ENCODE measurements at regions not wholly inside any gene's neighbourhood (a gene's known extent, or its start where the extent isn't known, plus 50 kb on each side); places are given as distances from the start of the nearest gene placed in this dataset.
"Not testable (repeated sequence)": the region's sequence is repeated elsewhere in the genome, so short reads cannot be mapped to it uniquely, and the experiment has no call there.

- no peak for DNase-seq
These were observed 96.0 kb upstream of the VGLL4 start for GRCh38 chr3:11739706-11740105.

GRCh38 chr3:11739123-11739522 is 95.4 kb upstream of the VGLL4 start:
- DNase-seq: no peak

DNA sequence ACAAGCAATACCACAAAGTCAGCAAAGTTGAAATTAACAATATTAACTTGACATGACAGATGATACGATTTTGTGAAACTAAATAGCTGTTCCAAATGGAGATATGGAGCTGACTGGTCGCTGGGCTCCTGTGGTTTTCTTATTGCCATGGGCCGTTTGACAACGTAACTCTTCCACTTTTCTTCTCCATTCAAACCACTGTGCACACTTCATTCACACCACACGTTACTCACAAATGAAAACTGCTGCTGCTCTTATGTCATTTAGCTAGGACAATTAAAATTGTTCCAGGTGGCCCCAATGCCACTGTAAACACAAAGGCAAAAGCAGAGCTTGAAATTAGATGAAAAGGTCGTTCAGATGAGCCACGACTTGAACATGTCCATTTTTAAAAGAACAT is 94.0 kb upstream of the VGLL4 start:
- no peak for DNase-seq

DNA sequence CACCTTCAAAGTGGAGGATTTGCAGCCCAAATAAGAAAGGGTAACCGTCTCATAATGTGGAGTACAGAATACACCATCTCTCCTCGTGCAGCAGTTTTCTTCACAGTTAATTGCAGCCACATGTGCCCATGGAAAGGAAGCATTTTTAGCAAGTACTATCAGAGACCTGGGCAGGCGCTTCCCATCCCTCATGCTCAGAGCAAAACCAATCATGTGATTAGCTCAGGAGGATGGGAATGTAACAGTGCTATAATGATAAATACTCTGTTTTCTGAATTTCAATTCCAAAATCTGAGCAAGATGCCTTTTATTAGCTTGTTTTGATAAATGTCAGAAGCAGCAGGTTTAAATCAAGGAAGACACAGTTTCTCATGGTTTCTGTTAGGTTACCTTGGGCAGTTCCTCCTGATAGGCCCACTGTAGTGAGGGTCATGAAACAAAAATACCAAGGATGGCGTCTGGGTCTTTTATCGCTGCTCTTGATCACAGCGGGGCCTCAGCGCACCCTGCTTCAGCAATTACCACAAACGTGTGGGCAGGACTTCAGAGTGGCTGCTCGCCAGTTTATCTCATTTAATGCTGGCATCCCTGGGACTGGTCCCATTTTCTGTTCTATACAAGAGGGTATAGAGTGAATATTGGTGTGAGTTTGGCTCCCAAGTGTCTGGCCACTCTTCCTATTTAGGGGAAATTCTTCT is 92.6 kb upstream of the VGLL4 start:
- DNase-seq: no peak

- no peak for DNase-seq
These were observed 91.9 kb upstream of the VGLL4 start for GRCh38 chr3:11735638-11736037.

DNA sequence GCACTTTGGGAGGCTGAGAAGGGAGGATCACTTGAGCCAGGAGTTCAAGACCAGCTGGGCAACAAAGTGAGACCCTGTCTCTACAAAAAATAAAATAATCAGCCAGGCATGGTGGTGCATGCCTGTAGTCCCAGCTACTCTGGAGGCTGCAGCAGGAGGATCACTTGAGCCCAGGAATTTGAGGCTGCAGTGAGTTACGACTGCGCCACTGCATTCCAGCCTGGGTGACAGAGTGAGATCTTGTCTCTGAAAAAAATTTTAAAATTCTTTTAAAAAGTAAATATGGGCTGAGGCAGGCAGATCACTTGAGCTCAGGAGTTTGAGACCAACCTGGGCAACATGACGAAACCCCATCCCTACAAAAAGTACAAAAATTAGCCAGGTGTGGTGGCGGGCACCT is 91.4 kb upstream of the VGLL4 start:
- not testable (repeated sequence) for DNase-seq

- DNase-seq: no peak
These were observed 90.2 kb upstream of the VGLL4 start for GRCh38 chr3:11733914-11734313.

DNA sequence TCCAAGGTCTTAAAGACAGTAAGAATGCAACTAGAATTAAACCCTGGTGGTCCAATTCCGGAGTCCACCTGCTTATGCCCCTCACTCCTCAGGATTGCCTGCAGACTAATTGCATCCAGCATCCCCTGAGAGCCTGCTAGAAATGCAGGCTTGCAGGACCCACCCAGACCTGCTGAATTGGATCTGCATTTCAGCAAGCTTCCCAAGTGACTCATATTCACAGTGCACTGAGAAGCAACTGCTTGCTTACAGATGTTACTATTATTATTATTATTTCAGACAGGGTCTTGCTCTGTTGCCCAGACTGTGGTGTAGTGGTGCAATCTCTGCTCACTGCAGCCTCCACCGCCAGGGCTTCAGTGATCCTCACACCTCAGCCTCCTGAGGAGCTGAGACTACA is 83.5 kb upstream of the VGLL4 start:
- no peak for DNase-seq

GRCh38 chr3:11726146-11726545 is 82.4 kb upstream of the VGLL4 start:
- no peak for DNase-seq

GRCh38 chr3:11725340-11725641 is 81.6 kb upstream of the VGLL4 start:
- DNase-seq: not testable (repeated sequence)

- DNase-seq: no peak
These were observed 81.1 kb upstream of the VGLL4 start for GRCh38 chr3:11724615-11725339.

GRCh38 chr3:11721479-11721878 is 77.8 kb upstream of the VGLL4 start:
- no peak for DNase-seq

GRCh38 chr3:11720917-11721411 is 77.2 kb upstream of the VGLL4 start:
- DNase-seq: no peak

DNA sequence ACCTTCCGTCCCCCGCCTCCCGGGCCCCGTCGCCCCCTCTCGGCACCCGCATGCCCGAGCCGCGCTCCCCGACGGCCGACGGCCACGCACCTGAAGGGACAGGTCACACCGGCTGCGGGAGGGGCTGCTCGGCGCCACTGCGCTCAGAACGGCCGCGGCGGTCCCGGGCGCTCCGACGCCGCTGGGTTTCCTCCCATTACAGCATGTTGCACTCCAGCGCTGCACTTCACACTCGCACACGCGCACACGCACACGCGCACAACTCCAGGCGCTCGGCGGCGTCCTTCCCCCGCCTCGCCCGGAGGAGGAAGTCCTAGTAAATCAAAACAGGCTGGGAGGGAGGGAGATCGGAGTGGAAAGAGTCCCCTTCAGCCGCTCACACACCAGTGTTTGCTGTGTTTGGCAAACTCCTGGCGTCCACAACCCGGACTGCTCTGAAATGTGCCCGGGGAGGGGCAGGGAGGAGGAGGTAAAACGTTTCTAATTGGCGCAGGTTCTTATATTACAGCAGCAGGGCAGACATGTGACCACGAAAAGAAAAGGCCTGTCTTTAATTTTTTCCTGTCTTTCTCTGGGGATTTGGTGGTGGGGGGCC is 76.7 kb upstream of the VGLL4 start:
- peak; percentile 52 for DNase-seq

GRCh38 chr3:11719406-11720303 is 75.9 kb upstream of the VGLL4 start:
- peak; percentile 67 for DNase-seq

DNA sequence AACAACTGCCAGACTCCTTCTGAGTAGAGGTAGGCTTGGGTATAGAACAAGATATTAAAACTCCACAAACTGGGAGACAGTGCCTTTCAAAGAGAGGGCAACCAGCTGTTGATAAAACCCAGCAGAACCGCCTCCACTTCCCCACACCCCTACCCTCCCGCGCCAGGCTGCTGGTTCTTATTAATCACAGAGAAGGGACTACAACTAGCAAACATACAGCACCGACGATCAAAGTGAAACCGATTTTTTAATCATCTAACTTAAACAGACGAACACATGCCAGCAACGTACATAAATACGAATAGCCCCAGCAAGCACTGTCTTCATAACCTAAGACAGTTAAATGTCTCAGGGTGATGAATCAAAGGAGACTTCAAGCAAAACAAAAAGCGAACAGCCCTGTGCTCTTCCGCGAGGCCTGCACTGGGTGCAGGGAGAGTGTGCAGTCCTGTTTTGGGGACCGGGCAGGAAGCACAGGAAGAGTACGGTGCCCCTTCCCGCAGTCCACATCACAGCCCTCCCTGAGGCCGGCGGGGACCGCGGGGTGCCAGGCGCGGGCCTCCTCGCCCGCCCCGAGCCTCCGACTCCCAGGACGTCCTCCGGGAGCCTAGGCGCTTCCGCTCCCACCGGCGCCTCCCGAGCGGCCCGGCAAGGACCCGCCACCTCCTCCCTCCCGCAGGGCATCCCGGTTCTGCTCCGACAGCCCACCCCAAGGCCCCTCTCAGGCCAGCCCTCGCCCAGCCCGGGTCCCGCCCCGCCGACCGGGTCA is 75.1 kb upstream of the VGLL4 start:
- peak; percentile 47 for DNase-seq

DNA sequence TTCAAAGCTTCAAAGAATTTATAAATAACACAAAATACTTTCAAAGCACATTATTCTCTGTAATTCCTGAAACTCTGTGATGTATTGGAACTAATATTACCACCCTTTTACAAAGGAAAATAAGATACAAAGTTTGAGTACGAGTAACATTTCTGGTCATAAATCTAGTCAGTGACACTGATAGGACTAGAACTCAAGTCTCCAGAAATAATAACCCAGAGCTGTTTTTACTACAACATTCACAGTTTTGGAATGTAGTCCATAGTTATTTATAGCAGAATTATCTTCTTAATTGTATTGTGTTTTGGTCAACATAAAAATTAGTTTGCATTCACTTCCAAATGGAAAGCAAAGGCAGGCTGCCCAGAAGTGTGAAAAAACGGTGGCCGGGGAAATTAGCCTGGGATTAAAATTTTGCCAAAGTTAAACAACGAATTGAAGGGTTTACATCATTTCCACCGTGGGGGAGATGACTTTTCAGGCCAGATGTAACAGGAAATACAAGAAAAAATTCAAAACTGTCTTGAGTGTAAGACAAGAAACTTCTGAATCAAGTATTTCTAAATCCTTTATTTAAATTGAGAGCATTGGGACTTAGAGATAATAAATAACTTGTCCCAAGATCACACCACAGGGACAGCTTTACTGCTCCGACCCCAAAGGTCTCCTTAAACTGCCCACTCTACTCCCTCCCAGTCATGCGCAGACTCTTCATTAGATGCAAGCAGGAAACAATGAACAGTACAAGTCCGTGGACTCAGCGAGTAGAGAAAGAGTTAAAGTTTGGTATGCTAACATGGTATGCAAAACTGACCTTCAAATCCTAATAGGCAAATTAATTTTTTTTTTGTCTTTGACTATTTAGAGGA is 74.3 kb upstream of the VGLL4 start:
- DNase-seq: no peak

DNA sequence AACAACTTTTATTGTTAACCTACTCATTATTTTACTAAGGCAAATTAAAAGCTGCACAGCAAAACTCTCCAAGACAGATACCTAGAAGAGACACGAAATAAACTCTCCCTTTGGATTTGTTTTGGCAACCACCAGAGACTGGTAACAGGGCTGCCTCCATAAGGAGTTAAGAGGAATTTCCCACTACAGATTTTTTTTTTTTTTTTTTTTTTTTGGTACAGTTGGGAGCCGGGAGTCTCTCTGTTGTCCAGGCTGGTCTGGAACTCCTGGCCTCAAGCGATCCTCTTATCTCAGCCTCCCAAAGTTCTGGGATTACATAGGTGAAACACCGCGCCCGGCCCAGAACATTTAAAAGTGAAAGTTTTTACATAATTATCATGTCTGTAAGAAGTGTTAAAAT is 73.6 kb upstream of the VGLL4 start:
- DNase-seq: no peak

DNA sequence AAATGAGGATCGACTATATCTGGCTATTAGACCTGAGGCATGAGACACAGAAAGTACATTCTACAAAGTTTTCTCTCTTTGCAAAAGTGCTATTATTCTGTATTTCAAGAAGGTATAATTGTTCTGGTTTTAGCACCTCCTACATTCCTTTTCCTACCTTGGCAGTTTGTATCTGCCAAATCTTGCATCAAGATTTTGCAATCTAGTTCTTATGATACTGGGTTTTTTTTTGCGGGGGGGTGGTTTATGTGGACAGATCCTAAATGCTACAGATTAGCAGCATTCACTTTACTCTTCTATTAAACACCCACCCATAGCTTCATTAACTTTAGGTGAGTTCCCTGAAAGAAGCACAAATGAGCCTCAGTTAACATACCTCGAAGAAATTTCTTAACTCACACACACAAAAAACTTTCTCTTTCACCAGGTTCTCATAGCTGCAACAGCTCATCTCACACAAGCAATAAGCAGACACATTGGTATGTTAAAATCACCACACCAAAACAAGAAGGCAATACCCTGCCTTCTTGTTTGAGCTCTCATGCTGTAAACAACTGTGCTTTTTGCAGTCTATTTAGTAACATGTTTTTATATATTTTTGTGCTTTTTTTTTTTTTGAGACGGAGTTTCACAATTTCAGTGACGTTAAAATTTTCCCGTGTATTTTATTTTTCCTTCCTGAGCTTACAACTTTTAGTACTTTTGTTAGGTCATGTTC is 73.0 kb upstream of the VGLL4 start:
- no peak for DNase-seq

- no peak for DNase-seq
These were observed 69.5 kb upstream of the VGLL4 start for GRCh38 chr3:11713171-11713570.

GRCh38 chr3:11712646-11713045 is 68.9 kb upstream of the VGLL4 start:
- no peak for DNase-seq
